ENCODE measurements at regions not wholly inside any gene's neighbourhood (a gene's known extent, or its start where the extent isn't known, plus 50 kb on each side); places are given as distances from the start of the nearest gene placed in this dataset.

DNA sequence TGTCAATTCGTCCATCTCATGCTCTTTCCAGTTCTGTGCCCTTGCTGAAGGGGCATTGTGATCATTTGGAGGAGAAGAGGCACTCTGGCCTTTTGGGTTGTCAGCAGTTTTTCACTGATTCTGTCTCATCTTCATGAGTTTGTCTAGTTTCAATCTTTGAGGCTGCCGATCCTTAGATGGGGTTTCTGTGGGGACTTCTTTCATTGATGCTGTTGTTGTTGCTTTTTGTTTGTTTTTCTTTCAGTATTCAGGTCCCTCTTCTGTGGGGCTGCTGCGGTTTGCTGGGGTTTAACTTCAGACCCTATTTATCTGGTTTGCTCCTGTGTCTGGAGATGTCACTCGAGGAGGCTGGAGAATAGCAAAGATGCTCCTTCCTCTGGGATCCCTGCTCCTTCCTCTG, 224.3 kb downstream of the JRKL start:
- DNase-seq (ENCODE audit: low spot score), result no peak

DNA sequence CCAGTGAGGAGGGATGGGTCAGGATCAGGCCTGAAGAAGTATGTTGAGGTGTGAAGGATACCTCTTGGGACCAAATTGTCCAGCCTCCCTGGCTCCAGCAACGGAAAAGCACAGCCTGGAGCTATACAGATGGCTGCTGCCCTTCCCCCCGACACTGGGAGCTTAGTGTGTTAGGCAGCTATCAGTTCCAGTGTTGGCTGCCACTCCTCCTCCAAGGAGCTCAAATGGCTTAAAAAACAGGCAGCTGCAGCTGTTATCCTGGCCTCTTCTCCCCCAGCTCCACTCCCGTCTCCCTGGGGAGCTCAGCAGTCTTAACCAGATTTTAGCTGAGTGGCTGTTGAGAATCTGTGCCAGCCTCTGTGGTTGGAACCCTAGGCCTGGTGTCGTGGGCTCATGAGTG, 225.0 kb downstream of the JRKL start:
- DNase-seq (ENCODE audit: low spot score), result no peak

DNA sequence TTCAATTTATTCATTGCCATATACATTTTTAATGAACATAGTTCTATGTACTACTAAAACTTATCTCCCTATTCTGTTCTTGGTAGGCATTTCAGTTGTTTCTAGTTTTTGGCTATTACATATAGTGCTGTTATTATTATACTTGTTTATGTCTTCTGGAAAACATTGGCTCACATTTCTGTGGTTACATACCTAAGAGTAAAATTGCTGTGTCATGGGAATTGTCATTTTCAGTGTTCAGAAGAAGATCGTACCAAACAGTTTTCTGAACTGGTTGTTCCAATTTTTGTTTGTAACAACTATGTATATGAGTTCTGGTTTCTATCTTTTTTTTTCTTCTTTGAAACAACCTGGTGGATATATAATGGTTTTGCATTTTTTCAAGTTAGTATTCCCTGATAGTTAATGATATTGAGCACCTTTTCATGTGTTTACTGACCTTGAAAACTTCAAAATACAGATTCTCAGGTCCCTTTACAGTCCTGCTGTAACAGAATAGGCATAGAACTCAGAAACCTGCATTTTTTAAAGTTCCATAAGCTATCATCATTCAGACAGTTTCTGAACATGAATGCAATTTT, 230.7 kb downstream of the JRKL start:
- no peak for DNase-seq (ENCODE audit: low spot score)

DNA sequence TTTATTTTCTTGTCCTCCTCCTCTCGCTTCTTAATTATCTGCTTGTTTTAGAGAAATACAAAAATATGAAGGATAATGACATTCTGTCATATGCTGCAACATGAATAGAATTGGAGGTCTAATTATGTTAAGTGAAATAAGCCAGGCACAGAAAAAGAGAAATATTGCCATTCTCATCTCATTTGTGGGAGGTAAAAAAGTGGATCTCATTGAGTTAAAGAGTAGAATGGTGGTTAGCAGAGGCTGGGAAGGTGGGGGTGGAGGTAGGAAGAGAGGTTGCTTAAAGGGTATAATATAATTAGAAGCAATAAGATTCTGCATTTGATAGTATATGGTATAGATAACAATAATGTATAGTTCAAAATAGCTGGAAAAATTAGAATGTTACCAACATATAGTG, 231.3 kb downstream of the JRKL start:
- DNase-seq (ENCODE audit: low spot score), result no peak

DNA sequence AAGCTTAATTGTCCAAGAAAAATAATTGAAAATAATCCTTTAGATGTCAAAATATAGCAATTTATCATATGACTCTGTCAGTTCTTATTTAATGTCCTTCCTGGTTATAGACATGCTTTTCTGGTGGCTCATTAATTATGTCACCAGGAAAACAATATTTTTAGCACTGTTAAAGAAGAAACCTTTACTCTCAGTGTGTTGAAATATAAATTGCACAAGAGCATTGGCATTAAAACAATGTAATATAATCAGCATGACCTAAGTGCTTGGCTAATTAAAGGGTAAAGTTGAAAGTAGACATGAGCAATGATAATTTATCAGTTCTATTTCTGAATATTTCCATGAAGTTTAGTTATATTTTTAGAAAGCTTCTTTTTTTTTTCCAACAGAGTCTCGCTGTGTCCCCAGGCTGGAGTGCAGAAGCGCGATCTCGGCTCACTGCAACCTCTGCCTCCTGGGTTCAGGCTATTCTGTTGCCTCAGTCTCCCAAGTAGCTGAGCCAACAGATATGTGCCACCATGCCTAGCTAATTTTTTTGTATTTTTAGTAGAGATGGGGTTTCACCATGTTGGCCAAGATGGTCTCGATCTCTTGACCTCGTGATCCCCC, 232.3 kb downstream of the JRKL start:
- no peak for DNase-seq (ENCODE audit: low spot score)

DNA sequence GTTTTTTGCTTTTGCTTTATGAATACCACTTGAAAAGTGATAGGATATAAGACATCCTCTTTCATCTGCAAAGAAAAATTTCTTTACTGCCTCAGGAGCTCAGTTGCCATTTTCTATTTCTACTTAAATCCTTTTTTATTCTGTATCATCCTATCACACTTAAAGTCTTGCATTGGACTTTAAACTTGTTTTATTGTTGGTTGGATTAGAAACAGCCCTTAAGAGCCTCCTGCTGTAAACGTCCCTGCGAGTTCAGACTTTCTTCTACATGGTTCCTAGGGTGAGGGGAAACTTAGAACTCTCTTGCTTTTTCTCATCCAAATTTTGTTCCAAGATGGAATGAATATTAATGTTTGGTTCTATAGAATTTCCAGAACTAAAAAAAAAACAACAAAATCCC, 234.3 kb downstream of the JRKL start:
- no peak for DNase-seq (ENCODE audit: low spot score)

DNA sequence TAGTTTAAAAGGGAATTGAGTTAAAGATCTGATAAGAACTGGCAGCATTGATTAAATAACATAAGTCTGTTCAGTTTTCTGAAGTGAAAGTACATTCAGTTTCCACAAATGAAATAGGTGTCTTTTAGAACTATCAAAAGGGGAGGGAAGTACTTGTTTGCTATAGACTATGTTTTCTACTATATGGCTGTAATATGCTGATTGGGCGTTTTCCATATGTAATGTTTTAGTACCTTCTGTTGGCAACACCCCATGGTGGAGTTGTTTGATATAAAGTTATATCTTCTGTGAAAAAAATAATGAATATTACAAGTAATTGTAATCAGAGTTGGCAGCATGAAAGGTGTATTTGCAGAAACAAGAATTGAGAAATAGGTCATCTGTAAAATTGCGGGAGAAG, 237.6 kb downstream of the JRKL start:
- no peak for DNase-seq (ENCODE audit: low spot score)

DNA sequence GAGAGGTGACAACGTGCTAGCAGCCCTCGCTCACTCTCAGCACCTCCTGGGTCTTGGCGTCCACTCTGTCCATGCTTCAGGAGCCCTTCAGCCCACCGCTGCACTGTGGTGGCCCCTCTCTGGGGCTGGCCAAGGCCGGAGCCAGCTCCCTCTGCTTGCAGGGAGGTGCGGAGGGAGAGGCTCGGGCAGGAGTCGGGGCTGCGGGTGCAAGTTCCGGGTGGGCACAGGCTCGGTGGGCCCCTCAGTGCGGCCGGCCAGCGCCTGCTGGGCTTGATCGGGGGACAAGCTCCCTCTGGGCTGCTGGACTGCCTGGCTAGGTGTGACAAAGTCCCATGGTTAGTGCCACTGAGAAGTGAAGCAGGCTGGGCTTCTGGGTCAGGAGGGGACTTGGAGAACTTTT, 245.8 kb downstream of the JRKL start:
- DNase-seq (ENCODE audit: low spot score), result no peak

DNA sequence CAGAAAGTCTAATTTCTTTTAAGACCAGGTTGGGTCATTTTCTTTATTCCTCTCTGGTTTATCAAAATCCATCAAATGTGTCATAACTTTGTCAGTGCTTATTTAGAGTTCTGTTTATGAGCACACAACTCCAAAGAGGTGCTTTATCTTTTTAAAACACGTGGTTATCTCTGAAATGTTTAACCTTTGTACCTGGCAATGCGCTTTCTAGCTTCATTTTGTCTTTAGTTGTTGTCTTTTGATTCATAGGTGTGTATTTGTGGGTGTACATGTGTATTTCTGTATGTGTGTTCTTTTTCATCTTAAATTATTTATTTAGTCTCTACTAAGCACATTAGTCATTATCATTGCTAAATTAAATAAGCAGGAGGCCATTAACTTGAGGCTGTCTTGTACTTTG, 251.4 kb downstream of the JRKL start:
- no peak for DNase-seq (ENCODE audit: low spot score)

DNA sequence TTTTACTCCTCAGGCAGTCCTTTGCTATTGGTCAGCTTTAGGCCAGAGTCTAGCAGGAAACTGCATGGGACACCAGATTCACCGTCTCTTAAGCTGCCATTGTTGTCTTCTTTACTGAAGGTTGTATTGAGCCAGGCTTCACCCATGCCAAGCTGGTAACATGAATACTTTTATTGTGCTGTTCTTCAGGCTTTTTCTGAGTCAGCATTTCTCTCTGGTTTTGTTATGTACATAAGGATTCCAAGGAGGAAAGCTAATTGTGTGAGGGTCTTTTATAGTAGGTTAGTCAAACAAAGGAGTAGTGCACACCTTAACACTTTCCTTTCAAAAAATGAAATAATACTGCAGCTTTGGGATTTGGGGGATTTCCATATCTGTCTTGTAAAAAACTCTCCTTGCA, 252.8 kb downstream of the JRKL start:
- DNase-seq (ENCODE audit: low spot score), result no peak

DNA sequence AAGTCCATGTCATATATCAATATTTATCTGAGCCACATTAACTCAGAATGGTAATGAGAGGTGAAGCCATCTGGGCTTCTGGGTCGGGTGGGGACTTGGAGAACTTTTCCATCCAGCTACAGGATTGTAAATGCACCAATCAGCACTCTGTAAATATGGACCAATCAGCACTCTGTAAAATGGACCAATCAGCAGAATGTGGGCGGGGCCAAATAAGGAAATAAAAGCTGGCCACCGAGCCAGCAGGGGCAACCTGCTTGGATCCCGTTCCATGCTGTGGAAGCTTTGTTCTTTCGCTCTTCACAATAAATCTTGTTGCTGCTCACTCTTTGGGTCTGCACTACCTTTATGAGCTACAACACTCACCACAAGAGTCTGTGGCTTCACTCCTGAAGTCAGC, 253.4 kb downstream of the JRKL start:
- DNase-seq (ENCODE audit: low spot score), result no peak

DNA sequence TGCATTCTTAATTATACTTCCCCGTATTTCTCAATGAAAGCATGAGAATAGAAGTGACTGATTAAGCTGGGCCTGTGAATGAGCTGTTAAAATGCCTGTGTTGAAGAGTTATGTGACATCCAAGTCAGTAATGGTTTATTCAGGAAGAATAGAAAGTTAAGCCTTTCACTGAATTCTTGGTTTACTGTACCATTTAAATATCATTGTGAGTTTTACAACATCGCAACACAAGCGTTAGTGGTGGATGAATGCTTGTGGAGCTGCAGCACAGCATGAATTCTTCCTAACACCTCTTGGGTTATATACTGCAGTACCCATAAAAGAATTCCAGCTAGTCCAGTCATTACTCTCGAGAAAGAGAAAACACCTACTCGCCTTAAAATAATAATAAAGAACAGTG, 257.8 kb downstream of the JRKL start:
- DNase-seq (ENCODE audit: low spot score), result no peak

DNA sequence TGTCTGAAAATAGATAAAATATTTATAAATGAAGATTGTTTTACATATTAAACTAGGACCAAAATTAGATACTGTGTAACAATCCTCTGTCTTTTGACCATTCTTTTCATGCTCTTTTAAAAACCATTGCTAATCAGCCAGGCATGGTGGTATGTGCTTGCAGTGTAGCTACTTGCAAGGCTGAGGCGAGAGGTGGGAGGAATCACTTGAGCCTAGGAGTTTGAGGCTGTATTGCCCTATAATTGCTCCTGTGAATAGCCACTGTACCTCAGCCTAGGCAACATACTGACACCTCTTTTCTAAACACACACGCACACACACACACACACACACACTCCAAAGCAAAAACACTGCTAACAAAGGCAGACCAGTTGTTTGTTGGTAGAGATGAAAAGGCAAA, 259.2 kb downstream of the JRKL start:
- DNase-seq (ENCODE audit: low spot score), result no peak

DNA sequence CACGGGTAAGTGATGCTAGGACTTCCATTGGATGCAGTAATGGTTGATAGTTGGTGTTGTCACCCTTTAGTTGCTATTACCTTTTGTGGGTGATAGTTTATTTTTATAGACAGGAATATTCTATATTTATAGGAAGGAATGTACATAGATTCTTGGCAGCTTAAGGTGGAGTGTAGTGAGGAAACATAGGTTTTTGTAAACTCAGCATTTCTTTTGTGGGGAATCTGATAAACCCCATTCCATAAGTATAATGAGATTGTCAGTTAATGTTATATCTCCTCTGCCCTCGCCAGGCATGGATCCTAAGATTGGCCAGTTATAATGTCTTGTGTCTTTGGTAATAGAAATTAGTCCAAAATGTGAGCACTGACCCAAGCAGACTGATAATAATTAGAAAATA, 262.7 kb downstream of the JRKL start:
- DNase-seq (ENCODE audit: low spot score), result no peak

DNA sequence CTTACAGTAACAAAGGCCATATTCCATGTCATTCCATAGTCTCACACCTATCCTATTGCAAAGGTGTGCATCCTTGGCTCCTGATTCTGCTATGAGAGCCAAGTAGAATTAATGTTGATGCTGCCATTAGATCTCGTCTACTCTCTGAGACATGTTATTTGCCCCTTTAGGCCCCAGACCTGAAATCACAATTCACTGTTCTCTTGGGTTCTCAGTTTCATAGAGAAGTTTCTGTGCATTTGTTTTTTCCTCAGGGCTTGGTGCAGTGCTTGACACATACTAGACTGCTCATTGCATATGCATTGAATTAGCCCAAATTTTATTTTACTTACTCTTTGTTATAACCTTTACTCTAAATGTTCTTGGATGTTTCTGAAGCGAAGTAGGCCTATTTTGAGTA, 265.7 kb downstream of the JRKL start:
- DNase-seq (ENCODE audit: low spot score), result no peak

DNA sequence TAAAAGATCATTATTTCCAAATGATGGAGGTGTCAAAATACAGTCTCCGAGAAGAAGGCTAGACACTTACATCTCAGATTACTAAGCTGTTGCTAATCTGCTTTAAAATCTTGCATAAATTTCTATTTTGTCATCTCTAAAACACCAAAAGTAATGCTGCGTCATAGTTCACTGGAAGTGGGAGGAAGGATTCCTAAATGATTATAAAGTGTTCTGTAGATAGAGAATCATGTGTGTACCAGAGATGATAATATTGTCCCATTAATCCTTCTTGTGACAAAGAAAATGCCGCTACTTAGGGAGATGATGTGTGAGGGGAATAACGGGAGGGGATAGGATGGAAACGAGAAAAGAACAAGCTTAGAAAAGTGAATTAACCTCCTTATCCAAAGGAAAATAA, 268.6 kb downstream of the JRKL start:
- DNase-seq (ENCODE audit: low spot score), result no peak

DNA sequence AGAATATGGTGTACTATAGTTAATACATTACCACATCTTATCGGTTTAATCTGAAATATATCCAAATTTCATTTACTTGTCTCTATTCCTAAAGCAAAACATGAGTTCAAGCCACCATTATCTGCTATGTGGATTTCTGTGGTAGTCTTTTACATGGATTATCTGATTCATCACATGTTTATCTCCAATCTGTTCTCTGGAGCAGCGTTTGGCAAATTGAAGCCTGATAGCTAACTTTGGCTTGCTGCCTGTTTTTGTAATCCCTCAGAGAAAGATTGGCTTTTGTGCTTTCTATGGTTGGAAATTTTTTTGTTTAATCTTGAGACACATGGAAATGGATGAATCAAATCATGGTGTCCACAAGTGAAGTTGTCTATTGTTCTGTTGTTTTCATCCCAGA, 274.3 kb downstream of the JRKL start:
- no peak for DNase-seq (ENCODE audit: low spot score)

DNA sequence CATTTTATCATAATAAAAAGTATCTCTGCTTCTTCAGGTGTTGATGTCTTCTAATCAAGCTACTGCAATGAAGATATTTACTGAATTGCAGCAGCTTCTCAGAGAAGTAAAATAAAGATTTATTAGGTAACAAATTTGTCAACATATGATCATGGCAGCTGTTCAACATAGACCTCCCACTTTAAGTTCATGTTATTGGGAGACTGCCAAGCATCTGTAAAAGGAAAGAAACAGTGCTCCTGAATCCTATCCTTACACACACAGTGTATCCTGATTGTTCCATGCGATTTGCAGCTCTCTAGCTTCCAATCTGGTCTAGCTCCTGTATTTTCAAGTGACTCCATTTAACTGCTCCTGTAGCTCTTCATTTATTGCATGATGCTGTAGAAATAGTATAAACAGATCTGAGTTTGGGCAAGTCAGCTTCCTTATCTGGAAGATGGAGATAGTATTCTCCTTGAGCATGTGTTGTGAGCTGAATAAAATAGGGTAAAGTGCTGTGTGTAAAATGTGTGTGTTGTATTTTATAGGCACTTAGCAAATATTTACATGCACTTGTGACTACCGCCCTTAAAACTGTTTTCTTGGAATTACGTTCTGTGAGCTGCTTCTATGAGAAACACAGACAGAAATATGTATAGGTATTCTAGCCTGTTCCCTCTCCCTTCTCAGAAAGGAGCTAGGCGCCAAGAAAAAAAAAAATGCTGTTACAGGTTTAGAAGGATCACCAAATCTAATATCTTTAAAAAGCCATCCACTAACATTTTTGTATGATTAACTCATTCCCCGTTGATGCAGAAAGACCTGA, 290.6 kb downstream of the JRKL start:
- no peak for DNase-seq (ENCODE audit: low spot score)

DNA sequence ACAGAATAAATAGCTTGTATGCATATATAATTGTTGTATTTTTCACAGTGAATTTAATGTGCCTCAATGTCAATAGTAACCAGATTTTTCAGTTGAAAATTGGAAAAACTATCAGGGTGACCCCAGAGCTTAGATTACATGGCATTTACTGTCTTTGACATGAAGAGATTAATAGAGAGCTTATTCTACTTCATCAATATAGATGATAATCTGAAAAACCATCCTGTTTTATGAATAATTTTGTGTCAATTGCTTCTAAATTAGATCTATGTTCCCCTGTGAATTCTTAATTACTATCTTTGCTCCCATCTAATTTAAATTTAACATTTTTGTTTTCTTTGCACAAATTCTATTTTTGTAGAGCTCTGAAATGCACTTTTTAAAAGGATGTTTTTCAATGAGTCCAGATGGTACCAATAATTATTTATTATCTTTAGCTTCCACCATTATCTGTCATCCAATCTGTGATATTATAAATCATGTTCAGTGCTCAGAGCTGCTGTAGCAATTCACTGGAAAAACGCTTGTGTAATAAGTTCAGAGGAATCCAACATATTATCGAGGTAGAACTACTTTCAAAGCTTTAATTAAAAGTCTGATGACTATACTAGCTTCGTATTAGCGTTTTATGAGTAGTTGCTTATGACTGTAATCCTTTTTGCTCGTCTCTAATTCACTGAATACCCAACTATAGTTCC, 291.4 kb downstream of the JRKL start:
- DNase-seq (ENCODE audit: low spot score), result no peak

DNA sequence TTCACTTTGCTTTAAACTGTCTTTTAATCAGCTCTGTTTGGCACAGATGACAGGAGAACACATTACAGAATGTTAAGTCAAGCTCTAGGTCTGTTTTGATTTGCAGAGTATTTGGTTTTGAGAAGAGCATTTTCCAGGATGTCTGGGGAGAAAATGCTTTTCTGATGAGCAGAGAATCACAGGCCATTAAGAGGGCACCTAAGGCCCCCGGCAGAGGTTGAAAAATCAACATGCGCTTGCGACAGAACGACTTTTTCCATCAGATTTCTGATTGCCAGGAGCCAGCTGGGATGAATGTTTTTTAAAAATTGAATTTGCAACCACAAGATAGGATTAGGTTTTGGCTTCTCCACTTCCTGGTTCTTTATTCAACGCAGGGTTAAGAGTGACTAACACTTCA, 304.5 kb downstream of the JRKL start:
- no peak for DNase-seq (ENCODE audit: low spot score)

DNA sequence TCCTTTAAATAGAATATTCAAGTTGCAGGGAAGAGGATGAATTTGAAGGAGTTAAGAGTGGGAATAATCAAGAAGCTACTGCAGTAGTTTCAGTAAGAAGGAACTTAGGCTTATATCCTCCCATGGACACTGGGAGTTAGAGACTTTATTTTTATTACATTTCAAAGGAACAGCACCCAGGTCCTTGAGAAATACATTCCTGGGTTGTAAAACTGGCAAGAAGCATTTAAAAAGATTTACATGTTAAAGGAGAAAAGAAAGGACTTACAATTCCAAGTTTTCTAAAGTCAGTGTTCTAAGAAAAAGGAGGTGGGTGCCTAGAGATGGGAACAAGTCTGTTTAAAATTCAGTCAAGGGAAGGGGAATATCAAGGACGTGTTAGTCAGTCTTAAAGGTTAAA, 306.9 kb downstream of the JRKL start:
- DNase-seq (ENCODE audit: low spot score), result no peak

DNA sequence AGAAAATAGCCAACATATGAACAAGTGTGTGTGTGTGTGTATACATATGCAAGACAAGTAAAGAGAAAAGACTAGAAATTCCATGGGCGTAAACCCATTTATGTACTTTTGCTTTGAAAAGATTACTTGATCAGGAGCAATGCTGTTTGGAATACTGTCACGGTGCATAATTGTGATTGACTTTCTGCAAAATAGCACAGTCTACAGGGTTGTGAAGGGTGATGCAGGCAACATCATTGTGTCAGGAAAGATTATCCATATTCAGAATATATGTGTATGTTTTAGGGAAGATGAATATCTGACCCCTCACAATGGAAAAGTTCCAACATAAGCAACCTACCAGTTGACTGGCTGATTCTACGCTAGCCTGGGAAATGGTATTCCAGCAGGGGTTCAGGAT, 307.7 kb downstream of the JRKL start:
- no peak for DNase-seq (ENCODE audit: low spot score)

DNA sequence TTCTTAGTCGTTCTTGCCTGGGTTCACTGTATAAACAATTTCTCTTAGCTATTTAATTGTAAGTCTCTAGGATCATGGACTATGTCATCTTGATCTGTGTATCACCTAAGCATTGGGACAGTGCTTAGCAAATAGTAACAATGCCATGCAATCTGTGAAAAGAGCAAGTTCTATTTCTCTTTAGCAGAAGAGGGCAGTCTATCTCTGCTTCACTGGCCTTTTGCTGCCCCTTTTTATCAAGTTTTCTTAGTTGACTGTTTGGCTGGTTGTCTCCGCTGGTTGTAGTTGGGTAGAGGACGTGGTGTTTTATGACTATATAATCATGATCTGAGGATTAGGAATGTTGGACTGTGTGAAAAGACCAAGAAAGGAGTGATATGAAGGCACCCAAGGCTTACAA, 315.0 kb downstream of the JRKL start:
- DNase-seq (ENCODE audit: low spot score), result no peak

All from hematopoietic multipotent progenitor cell treated with erythropoietin and hydrocortisone succinate and interleukin-3 and kit ligand, for 15 days (in vitro differentiated cells).